Suprapubic skin (tissue), 4 donors: ENCODE measurements at regions not wholly inside any gene's neighbourhood (a gene's known extent, or its start where the extent isn't known, plus 50 kb on each side); places are given as distances from the start of the nearest gene placed in this dataset.

Experiments used
- CTCF ChIP-seq, 2 donors: fragments of 200-600 bp in 1 of 2; fragments of 450-650 bp in 1 of 2; sonication (generic) in 1 of 2; IDR thresholded peaks; one replicate each; pipeline ENCODE4 v1.5.1; 2016 to 2019; ENCODE audit warnings: antibody characterized with exemption in 2 of 2, mild to moderate bottlenecking in 1 of 2, moderate library complexity in 1 of 2
- POLR2A ChIP-seq, 2 donors: fragments of 450-650 bp; IDR thresholded peaks; one replicate each; pipeline ENCODE4 v1.6.1; 2017; ENCODE audit warnings: antibody characterized with exemption in 2 of 2, mild to moderate bottlenecking in 2 of 2, moderate library complexity in 2 of 2
- POLR2AphosphoS5 ChIP-seq, 3 donors: sonication (generic); formaldehyde crosslinking; IDR thresholded peaks; one replicate each; pipeline ENCODE4 v1.6.1; 2017; ENCODE audit warnings: antibody characterized with exemption in 3 of 3

GRCh38 chr6:168250250-168250649 lies 69.3 kb downstream of the DACT2 start:
- no peak for TF ChIP-seq CTCF (IDR thresholded peaks at IDR 0.05)
- no peak for TF ChIP-seq POLR2AphosphoS5 (IDR thresholded peaks at IDR 0.05)
- no peak for TF ChIP-seq POLR2A (IDR thresholded peaks at IDR 0.05)
